NT2/D1 (cell line): ENCODE measurements at regions not wholly inside any gene's neighbourhood (a gene's known extent, or its start where the extent isn't known, plus 50 kb on each side); places are given as distances from the start of the nearest gene placed in this dataset.

Source experiments
- SUZ12 ChIP-seq: IDR thresholded peaks from 2 replicates; pipeline ENCODE4 v1.6.1; 2011; ENCODE audit not compliant: insufficient read length, insufficient read depth; ENCODE audit errors: extremely low read depth
- YY1 ChIP-seq: IDR thresholded peaks from 2 replicates; pipeline ENCODE4 v1.6.1; 2011; ENCODE audit not compliant: insufficient read length, insufficient read depth

DNA sequence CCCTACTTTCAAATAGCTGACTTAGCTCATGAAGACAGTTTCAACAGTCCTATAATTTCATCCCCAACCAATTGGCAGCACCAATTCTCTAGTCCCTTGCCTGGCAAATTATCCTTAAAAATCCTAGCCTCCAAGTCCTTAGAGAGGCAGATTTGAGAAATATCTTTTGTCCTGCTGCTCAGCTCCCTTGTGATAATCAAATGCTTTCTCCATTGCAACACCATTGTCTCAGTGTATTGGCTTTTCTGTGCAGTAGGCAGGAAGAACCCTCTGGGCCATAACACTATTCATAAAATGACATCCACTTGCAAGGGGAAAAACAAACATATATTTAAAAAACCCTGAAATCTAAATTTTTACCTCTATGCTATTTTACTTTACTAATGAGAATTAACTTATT is 89.6 kb downstream of the AASDHPPT start:
- TF ChIP-seq YY1 (no peak), SUZ12 (no peak)
